ENCODE measurements at regions not wholly inside any gene's neighbourhood (a gene's known extent, or its start where the extent isn't known, plus 50 kb on each side); places are given as distances from the start of the nearest gene placed in this dataset.
A peak's percentile ranks its signal among the peaks of the same experiment; 100 is the strongest.

DNA sequence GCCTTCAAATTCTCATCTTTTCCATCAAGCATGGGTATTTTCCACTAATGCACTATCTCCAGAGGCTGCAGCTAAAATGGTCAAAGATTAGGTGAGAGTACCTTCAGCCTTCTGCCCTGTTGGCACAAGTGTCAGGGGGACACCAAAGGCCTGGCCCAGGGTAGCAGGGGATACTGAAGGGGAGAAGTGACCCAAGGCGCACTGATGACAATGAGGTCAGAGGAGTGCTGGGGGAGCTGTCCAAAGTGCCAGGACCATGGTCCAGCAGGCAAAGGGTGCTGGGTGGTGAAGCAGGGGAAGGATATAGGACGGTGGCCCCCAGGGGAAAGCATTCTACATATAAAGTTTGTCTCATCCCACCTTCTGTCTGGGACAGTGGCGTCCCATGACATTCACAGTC is 303.4 kb downstream of the SMAD2 start:
- DNase-seq (ENCODE audit: low read depth, low spot score) = no peak
- in situ Hi-C loops (cut with HindIII; ENCODE audit: low pct_unique_long_range_greater_than_20kb, low sequenced_read_pairs) = no loop called here

DNA sequence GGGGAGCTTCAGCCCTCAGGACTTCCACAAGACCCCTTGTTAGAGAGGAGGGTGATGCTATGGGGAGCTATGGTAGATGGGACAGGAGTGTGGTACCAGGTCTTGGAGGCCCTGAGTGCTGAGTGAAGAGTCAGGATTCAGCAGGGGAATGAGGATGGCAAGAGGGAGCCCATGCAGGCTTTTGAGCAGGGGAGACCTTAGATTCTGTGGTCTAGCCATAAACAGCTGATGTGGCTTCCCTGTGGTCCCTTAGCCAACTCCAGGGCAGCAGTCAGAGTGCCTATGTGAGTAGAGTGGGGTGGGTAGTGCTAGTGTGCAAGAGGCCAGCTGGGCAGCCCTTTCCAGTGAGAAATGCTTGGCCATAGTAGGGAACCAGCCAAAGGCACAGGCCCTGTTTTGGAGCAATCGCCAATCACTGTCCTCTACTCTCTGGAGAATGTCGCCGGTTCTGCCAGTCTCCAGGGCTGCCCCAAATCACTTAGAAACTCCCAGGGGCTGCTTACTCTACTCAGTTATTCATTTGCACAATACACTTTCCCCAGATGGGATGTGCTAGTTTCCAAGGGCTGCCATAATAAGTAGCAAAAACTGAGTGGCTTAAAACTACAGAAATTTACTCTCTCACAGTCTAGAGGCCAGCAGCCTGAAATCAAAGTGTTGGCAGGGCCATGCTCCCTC is 310.5 kb downstream of the SMAD2 start:
- in situ Hi-C loops (cut with HindIII; ENCODE audit: low pct_unique_long_range_greater_than_20kb, low sequenced_read_pairs) = no loop called here
- DNase-seq (ENCODE audit: low read depth, low spot score) = no peak

DNA sequence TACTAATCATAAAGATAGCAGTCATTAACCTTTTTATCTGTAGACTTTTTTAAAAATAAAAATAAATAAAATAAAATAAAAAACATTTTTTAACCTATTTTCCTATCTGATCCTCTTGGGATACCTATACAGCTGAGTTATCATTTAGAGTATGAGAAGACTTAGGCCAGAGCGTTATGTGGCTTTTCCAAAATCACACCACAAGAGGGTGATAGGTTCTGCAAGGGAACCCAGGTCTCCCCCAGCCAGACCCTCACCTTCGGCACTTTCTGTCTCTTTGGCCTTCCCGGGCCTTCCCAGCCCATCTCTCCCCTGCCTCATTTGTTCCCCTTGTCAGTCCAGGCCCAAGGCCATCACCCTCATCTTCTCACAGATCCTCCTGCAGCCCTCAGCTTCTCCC is 311.7 kb downstream of the SMAD2 start:
- no peak for DNase-seq (ENCODE audit: low read depth, low spot score)
- in situ Hi-C loops (cut with HindIII; ENCODE audit: low pct_unique_long_range_greater_than_20kb, low sequenced_read_pairs) = no loop called here

DNA sequence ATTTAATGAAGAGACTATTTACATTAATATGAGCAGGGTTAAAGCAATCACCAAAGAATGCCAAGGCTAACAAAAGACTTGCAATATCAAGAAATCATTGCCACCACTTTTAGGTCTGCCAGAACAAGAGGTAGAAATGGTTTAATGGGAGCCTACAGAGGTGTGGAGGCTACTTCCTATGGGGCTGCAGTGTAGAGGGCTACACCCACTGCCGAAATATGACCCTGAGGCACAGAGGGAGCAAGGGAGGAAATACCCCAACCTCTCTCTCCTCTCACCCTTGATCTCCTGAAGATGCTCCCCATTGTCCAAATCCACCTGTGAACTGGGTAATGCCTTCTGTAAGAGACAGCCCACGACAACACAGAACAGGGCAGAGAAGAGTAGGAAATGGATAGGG is 315.4 kb downstream of the SMAD2 start:
- in situ Hi-C loops (cut with HindIII; ENCODE audit: low pct_unique_long_range_greater_than_20kb, low sequenced_read_pairs) = no loop called here
- no peak for DNase-seq (ENCODE audit: low read depth, low spot score)

DNA sequence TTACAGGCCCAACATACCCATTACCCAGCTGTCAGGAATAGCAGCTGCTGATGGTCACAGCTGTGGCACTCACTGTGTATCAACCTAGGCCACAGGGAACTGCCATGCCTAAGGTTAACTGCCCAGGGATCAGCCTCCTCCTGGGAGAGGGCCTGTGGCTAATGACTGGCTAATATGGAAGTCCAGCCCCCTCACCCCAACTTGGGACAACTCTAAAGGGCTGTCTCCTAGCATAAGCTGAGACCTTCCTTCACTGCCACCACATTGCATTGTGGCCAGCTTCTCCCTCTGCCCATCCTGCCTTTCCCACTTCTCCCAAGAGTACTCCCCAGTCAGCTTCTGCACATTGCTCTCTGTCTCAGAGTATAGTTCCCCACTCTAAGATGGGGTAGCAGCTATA is 316.5 kb downstream of the SMAD2 start:
- no peak for DNase-seq (ENCODE audit: low read depth, low spot score)
- in situ Hi-C loops (cut with HindIII; ENCODE audit: low pct_unique_long_range_greater_than_20kb, low sequenced_read_pairs) = no loop called here

DNA sequence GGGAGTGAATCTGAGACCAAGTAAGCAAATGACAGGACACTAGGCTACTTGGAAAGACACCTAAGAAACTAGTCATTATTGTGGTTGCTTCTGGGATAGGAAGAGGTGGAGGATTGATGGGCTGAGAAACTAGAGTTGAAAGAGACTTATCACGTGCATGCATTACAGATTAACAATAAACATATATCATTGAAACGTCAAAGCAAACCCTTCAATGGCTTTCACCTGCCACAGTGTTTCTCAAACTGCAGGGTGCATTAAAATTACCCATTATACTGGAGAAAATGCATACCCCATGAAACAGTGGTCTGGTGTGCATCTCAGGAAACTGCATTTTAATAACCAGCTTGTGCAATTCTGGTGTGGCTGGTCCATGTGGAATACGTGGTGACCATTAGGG is 318.8 kb downstream of the SMAD2 start:
- in situ Hi-C loops (cut with HindIII; ENCODE audit: low pct_unique_long_range_greater_than_20kb, low sequenced_read_pairs) = no loop called here

DNA sequence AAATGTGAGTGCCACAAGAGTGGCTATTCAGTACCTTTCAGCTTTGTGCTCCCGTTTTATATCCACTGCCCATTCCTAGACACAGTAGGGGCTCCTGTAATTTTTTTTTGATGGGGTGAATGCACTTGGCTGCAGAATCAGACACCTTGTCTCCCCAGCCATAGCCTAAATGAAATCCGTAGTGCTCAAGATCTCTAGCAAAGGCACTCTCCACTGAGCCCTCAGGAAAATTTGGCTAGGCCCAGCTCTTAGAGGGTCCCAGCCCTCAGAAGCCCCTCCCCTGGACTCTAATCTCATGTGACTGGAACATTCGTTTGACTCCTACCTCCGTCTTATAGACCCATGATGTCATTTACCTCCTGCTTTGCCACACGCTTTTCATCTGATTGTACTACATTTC is 323.9 kb downstream of the SMAD2 start:
- in situ Hi-C loops (cut with HindIII; ENCODE audit: low pct_unique_long_range_greater_than_20kb, low sequenced_read_pairs) = no loop called here
- DNase-seq (ENCODE audit: low read depth, low spot score) = no peak

More for the DNA sequence above, 318.8 kb downstream of the SMAD2 start:
- no peak for DNase-seq (ENCODE audit: low read depth, low spot score)

DNA sequence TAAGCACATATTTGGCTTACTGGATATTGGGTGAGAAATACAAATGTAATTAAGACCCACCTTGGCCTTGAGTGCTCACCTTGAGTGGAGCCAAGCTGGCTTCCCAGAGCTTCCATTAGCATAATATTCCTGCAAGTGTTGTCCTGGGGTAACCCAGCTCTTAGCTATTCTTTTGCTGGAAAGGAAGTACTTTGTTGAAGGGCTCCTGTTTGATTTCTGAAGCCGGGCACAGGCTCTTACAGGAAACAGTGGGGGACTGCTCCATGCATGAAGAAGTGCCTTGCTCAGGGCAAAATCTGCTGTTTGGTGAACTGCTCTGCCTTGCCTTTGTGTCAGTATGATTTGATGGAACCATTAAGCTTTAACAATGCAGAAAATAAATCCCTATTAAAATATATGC is 325.4 kb downstream of the SMAD2 start:
- in situ Hi-C loops (cut with HindIII; ENCODE audit: low pct_unique_long_range_greater_than_20kb, low sequenced_read_pairs) = no loop called here
- no peak for DNase-seq (ENCODE audit: low read depth, low spot score)

DNA sequence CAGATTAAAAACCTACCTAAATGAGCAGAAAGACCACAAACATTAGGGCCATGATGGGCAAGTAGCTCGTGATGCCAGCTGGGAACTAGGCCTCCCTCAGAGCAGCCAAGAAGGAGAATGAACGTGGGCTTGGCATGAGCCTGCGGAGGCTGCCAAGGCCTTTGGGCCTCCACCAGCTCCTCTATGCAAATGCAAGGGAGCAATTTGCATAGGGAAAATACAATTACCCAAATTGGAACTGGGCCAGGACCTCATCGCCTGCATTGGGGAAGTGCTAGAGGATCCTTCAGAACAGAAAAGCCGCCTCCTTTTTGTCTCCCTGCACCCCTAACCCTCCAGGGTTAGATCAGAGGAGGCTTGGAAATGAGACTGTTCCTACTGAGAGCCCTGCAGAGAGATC is 326.4 kb downstream of the SMAD2 start:
- in situ Hi-C loops (cut with HindIII; ENCODE audit: low pct_unique_long_range_greater_than_20kb, low sequenced_read_pairs) = no loop called here
- no peak for DNase-seq (ENCODE audit: low read depth, low spot score)

DNA sequence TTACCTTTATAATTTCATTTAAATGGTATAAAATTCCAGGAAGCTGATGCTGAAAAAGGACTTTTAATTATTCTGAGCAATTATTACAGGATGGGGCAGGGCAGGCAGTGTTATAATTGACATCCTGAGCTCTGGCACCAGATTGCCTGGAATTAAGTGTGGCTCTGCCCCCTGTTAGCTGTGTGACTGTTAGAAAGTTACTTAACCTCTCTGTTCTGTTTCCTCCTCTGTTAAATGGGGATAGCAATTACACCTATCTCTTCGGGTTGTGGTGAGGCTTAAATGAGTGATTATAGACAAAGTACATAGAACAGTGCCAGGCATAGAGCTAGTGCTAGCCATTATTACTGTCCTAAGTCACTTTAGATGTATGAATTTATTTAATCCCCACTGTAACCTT is 327.3 kb downstream of the SMAD2 start:
- in situ Hi-C loops (cut with HindIII; ENCODE audit: low pct_unique_long_range_greater_than_20kb, low sequenced_read_pairs) = no loop called here
- DNase-seq (ENCODE audit: low read depth, low spot score) = no peak

DNA sequence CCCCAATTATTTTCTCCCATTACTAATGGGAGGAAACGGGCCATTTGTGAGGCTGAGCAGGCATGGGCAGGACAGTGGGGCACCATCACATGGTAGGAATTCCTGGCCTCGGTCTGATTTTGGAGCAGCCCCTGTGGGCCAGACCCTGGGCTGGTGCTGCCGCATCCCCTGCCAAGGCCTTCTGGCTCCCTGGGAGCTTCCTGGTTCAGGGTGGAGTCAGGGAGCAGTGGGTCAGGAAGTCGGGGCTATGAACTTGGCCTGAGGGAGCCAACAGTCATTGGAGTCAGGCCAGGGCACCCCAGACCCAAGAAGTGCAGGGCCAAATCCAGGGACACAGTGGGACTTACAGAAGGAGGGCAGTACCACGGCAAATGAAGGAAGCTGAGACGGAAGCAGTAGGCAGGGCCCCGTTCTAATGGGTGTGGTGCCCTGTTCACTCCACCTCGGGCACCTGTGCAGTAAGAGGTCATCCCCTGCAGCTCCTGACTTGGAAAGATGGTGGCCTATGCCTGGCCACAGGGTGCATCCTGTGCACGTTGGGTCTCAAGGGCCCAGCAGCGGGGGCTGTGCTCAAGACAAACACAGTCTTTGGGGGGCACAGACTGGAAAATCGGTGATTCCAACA is 328.1 kb downstream of the SMAD2 start:
- in situ Hi-C loops (cut with HindIII; ENCODE audit: low pct_unique_long_range_greater_than_20kb, low sequenced_read_pairs) = no loop called here
- no peak for DNase-seq (ENCODE audit: low read depth, low spot score)

DNA sequence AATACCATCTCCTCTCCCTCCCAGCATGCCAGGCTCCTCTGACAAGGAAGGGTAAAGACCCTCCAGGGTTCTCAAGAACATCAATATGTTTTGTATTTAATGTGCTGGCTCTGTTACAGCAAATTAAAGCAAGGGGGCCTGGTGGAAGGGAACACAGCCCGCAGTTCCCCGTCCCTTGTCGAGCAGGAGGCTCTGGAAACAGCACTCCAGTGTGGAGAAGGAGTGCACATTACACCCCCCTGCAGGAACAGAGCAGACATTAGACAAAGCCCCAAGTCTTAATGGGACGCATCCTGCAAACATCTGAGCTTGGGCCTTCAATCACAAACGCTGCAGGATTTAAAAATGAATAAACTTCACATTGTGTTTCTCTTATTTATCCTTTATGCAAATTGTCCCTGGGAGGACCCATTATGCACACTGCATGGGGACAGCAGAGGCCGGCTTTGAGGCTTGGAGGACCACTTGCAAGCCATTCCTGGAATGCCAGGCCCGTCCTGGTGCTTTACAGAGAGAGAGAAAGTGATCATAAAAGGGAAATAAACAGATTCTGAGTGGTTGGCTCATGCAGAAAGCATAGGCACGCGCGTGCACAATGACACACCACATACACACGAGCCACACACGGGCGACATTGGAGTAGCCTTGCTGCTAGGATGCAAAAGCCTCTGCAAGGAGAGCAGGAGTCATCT is 328.7 kb downstream of the SMAD2 start:
- no peak for DNase-seq (ENCODE audit: low read depth, low spot score)

DNA sequence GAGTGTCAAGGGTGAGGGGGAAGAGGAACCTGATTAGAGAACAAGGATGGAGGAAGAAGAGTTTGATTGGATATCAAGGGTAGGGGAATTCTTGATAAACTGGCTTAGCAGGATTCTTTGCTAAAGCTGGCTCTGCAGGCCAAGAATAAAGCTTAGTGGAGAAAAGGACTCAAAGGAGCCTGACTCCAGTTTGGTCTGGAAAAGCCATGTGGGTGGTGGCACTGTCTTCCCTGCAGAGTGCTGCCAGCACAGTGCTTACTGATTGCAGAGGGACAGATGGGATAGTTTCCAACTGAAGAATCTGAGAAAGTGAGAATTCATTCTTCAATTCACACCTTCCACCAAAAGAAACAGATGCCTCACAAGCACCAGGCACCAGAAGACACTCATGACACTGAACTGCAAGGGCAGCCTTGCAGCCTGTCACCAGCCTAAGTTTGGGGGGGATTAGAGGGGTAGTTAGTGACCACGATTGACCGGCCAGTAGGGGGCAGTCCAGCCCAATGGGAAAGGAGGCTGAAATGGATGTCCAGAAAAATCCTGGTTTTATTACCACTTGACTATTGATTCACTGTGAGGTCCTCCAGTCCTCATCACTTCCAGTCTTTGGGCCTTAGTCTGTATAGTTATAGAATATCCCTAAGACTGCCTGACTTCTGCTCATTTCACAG is 334.5 kb downstream of the SMAD2 start:
- in situ Hi-C loops (cut with HindIII; ENCODE audit: low pct_unique_long_range_greater_than_20kb, low sequenced_read_pairs) = no loop called here
- DNase-seq (ENCODE audit: low read depth, low spot score) = peak; percentile 60

More for the DNA sequence above, 328.7 kb downstream of the SMAD2 start:
- in situ Hi-C loops (cut with HindIII; ENCODE audit: low pct_unique_long_range_greater_than_20kb, low sequenced_read_pairs) = no loop called here

DNA sequence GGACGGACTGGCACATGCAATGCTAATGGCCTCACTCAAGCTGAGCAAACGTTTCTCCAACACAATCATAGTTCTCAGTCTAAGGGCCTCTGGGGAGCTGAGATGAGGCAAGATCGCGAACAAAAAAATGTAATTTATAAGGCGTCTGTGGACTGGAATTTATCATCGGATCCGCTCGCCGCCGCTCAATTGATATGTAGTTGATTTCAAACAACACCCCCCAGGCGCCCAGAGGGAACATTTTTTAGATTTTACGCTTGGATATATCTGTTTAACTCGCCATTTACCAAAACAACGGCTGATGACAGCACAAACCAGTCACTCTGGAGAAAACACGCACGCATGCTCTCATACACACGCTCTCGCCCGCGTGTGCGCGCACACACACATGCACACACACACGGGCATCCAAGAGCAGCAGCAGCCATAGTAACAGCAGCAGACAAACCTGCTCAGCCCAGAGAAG is 335.8 kb downstream of the SMAD2 start:
- in situ Hi-C loops (cut with HindIII; ENCODE audit: low pct_unique_long_range_greater_than_20kb, low sequenced_read_pairs) = no loop called here

DNA sequence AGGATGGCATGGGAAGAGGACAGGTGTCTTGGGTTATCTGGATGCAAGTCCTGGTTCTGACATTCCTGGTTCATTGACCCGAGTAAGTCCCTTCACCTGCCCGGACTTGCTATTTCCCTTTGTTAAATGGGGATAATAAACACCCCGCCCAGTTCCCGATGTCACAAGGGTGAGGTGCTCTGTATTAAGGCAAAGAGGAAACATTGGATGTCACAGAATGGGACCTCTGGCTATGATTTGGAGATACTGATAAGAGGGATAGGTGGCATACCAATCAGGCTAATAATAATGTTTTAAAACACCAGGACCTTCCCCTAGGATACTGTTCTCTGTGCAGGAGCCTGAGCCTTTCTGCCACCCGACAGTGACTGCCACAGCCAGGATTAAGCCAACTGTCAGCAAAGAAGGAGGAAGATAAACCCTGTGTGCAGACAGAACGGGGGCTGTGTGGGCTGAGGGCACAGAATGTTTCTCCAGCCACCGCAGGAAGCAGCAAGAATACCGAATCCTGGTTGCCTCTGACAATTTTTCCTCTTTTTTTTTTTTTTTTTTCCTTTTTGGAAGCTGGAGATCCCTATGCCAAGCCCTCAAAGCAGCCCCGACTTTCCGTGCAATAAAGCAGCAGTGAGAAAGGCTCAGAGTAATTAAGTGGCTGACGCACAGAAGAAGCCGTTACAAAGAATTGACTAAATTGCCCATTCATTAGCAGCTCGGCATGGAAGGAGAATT is 336.6 kb downstream of the SMAD2 start:
- DNase-seq (ENCODE audit: low read depth, low spot score) = no peak
- in situ Hi-C loops (cut with HindIII; ENCODE audit: low pct_unique_long_range_greater_than_20kb, low sequenced_read_pairs) = no loop called here

More for the DNA sequence above, 335.8 kb downstream of the SMAD2 start:
- peak; percentile 19 for DNase-seq (ENCODE audit: low read depth, low spot score)

DNA sequence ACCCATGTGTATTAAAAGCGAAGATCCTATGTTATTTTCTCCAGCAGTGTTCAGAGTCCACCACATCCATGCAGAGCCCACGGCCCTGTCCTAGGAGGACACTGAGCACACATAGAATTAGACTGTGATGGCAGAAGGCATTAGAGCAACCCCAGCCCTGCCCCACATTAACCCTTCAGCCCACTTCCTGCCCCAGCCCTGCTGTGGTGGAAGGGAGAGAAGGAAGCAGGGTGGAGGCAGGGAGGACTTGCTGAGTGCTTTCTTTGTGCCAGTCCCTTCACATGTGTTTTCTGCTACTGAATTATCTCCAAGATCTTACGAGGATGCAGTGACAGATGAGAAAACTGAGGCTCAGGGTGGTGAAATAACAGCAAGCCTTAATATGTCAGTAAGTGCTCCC is 339.0 kb downstream of the SMAD2 start:
- no peak for DNase-seq (ENCODE audit: low read depth, low spot score)
- in situ Hi-C loops (cut with HindIII; ENCODE audit: low pct_unique_long_range_greater_than_20kb, low sequenced_read_pairs) = no loop called here

DNA sequence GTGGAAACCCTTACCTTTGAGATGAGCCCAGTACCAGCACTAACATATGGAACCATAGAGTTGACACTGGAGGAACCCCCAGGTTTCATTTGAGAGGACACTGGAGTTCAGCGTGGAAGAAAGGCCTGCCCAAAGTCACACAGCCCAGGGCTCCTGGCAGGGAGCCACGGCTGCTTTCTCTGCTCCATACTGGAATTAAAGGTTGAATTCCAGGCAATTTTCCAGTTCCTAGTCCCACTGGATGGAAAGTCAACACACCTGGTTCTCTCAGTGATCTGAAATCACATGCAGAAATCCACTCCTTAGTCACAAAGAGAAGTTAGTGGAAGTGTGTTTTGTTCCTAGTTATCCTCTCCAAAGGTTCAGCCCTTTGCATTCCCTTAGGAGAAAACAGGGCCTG is 336.1 kb upstream of the SKOR2 start:
- in situ Hi-C loops (cut with HindIII; ENCODE audit: low pct_unique_long_range_greater_than_20kb, low sequenced_read_pairs) = no loop called here

More for the DNA sequence above, 336.1 kb upstream of the SKOR2 start:
- DNase-seq (ENCODE audit: low read depth, low spot score) = no peak
